Endodermal cell (in vitro differentiated cells): ENCODE measurements at regions not wholly inside any gene's neighbourhood (a gene's known extent, or its start where the extent isn't known, plus 50 kb on each side); places are given as distances from the start of the nearest gene placed in this dataset.

Experiments used
- DNase-seq: peaks from one replicate; pipeline ENCODE4 v3.0.0-alpha.2; 2017
- H3K27ac ChIP-seq: 2 replicates; pipeline ENCODE4 v1.5.1; 2013; ENCODE audit warnings: mild to moderate bottlenecking, low read depth, low read length, moderate library complexity
- H3K27me3 ChIP-seq: 2 replicates; pipeline ENCODE4 v1.6.1; 2013; ENCODE audit warnings: mild to moderate bottlenecking, low read length, moderate library complexity; ENCODE audit not compliant: insufficient read depth, control insufficient read depth, poor library complexity, severe bottlenecking
- H3K36me3 ChIP-seq: 2 replicates; pipeline ENCODE4 v1.7.0; 2013; ENCODE audit warnings: mild to moderate bottlenecking, low read length, moderate library complexity; ENCODE audit not compliant: control insufficient read depth, insufficient read depth
- H3K4me1 ChIP-seq: one replicate; pipeline ENCODE4 v1.7.0; 2013; ENCODE audit warnings: low read length; ENCODE audit not compliant: control insufficient read depth, insufficient read depth
- H3K4me3 ChIP-seq: 2 replicates; pipeline ENCODE4 v1.5.1; 2013; ENCODE audit warnings: mild to moderate bottlenecking, low read length, moderate library complexity
- H3K9ac ChIP-seq: 2 replicates; pipeline ENCODE4 v1.6.1; 2013; ENCODE audit warnings: mild to moderate bottlenecking, low read length, moderate library complexity; ENCODE audit not compliant: poor library complexity, severe bottlenecking; ENCODE audit errors: extremely low read depth
- H3K9me3 ChIP-seq: 2 replicates; pipeline ENCODE4 v1.6.1; 2013; ENCODE audit warnings: mild to moderate bottlenecking, low read length, moderate library complexity; ENCODE audit not compliant: control insufficient read depth
- H3K27ac Mint-ChIP-seq: 2 replicates; pipeline ENCODE4 v1.8.0; 2020; ENCODE audit warnings: mixed read lengths
- H3K27me3 Mint-ChIP-seq: 2 replicates; pipeline ENCODE4 v1.8.0; 2021; ENCODE audit warnings: mild to moderate bottlenecking, mixed read lengths; ENCODE audit not compliant: insufficient read depth
- H3K36me3 Mint-ChIP-seq: 2 replicates; pipeline ENCODE4 v1.8.0; 2020; ENCODE audit warnings: low read depth, mixed read lengths
- H3K4me1 Mint-ChIP-seq: 2 replicates; pipeline ENCODE4 v1.8.0; 2020; ENCODE audit warnings: mixed read lengths
- H3K4me3 Mint-ChIP-seq: 2 replicates; pipeline ENCODE4 v1.8.0; 2020; ENCODE audit warnings: mild to moderate bottlenecking, moderate library complexity, mixed read lengths
- H3K9me3 Mint-ChIP-seq: 2 replicates; pipeline ENCODE4 v1.8.0; 2020; ENCODE audit warnings: mild to moderate bottlenecking, mixed read lengths
- CTCF ChIP-seq: fragments of 200-600 bp; sonication (generic); conservative IDR thresholded peaks from 2 replicates; pipeline ENCODE4 v1.5.0; 2021; ENCODE audit warnings: antibody characterized with exemption, mild to moderate bottlenecking
- WGBS, 2 experiments: methylation state at CpG; one replicate each; pipeline versions ENCODE4 v1.1.5 to v1.1.7; 2013; ENCODE audit warnings: missing lambda C conversion rate in 2 of 2, mixed read lengths in 1 of 2; ENCODE audit not compliant: insufficient coverage in 1 of 2, insufficient read length in 1 of 2; 5-methylcytosine and 5-hydroxymethylcytosine counted together

- DNase-seq: no peak
- Histone ChIP-seq H3K9ac (no peak overlapping the region), H3K4me3 (no peak overlapping the region), H3K27ac (no peak overlapping the region), H3K9me3 (no peaks in the 10 kb centered on the region), H3K4me1 (peaks cover 5% of the 10 kb centered on the region), H3K36me3 (no peaks in the 10 kb centered on the region), H3K27me3 (no peaks in the 10 kb centered on the region)
- H3K36me3 Mint-ChIP-seq: no peaks in the 10 kb centered on the region
- H3K27ac Mint-ChIP-seq: no peak overlapping the region
- H3K9me3 Mint-ChIP-seq: no peaks in the 10 kb centered on the region
- WGBS, 2 experiments: 88 to 94% methylated on average over 2 of the region's 2 CpGs
- no peak overlapping the region for H3K4me3 Mint-ChIP-seq
- peaks cover 2% of the 10 kb centered on the region for H3K27me3 Mint-ChIP-seq
- no peak for TF ChIP-seq CTCF
- H3K4me1 Mint-ChIP-seq: peaks cover 10% of the 10 kb centered on the region
Measured at GRCh38 chr7:46202379-46202778, 281.3 kb upstream of the IGFBP3 start.

DNA sequence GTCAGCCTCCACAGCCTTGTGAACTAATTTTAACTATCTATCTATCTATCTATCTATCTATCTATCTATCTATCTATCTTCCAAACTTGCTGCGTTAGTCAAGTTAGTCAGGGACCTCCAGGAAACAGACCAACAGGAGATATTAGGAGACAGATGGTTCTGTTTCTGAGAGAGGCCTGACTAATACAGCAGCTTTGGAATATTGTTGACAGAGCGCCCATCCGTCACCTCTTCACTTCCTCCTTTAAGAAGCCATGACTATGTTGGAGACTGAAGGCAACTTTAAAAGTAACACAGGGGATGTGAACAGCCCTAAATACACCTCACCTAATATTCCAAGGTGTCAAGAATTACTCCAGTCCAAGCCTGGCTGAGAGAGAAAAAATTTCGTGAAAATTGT, 280.9 kb upstream of the IGFBP3 start:
- no peak for TF ChIP-seq CTCF
- H3K9ac ChIP-seq: no peak overlapping the region
- H3K27me3 Mint-ChIP-seq: peaks cover 2% of the 10 kb centered on the region
- peaks cover 5% of the 10 kb centered on the region for H3K4me1 ChIP-seq
- no peak overlapping the region for H3K27ac Mint-ChIP-seq
- no peak overlapping the region for H3K27ac ChIP-seq
- no peaks in the 10 kb centered on the region for H3K27me3 ChIP-seq
- no peak for DNase-seq
- no peak overlapping the region for H3K4me3 Mint-ChIP-seq
- H3K4me1 Mint-ChIP-seq: peaks cover 10% of the 10 kb centered on the region
- H3K9me3 ChIP-seq: no peaks in the 10 kb centered on the region
- no peaks in the 10 kb centered on the region for H3K36me3 Mint-ChIP-seq
- H3K4me3 ChIP-seq: no peak overlapping the region
- no peaks in the 10 kb centered on the region for H3K9me3 Mint-ChIP-seq
- H3K36me3 ChIP-seq: no peaks in the 10 kb centered on the region
- WGBS, 2 experiments: 93 to 97% methylated on average over 2 to 4 of the region's 4 CpGs

DNA sequence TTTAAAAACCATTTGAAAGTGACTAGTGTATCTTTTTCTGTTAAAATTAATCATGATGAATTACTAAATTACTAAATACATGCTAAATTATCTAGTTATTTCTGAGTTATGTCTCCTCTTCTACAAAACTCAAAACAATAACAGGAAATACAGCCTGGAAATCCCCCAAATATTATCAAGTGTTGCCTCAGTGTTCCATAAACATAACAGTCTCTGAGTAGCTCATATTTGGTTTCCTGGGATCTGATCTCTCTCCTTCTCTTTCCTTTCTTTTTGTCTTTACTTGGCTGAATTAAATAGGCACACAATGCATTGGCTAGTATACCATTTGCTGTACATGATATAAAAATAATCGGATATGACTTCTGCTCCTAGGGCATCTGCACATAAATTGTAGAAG, 277.6 kb upstream of the IGFBP3 start:
- H3K4me1 Mint-ChIP-seq: peaks cover 10% of the 10 kb centered on the region
- H3K4me3 Mint-ChIP-seq: no peak overlapping the region
- no peaks in the 10 kb centered on the region for H3K27me3 ChIP-seq
- TF ChIP-seq CTCF: no peak
- no peak overlapping the region for H3K4me3 ChIP-seq
- H3K36me3 Mint-ChIP-seq: no peaks in the 10 kb centered on the region
- no peaks in the 10 kb centered on the region for H3K9me3 ChIP-seq
- DNase-seq: no peak
- no peak overlapping the region for H3K27ac ChIP-seq
- H3K36me3 ChIP-seq: no peaks in the 10 kb centered on the region
- no peaks in the 10 kb centered on the region for H3K9me3 Mint-ChIP-seq
- H3K9ac ChIP-seq: no peak overlapping the region
- peaks cover 5% of the 10 kb centered on the region for H3K4me1 ChIP-seq
- no peaks in the 10 kb centered on the region for H3K27me3 Mint-ChIP-seq
- no peak overlapping the region for H3K27ac Mint-ChIP-seq
- 83% methylated on average over 1 of the region's 1 CpG; no CpG with 5 or more reads in 1 of the 2 experiments for WGBS, 2 experiments
